HEK293T (cell line): ENCODE measurements at regions not wholly inside any gene's neighbourhood (a gene's known extent, or its start where the extent isn't known, plus 50 kb on each side); places are given as distances from the start of the nearest gene placed in this dataset.

Source experiments
- ARNT ChIP-seq: fragments of 450-650 bp; IDR thresholded peaks from 2 replicates; pipeline ENCODE4 v1.6.1; 2017; ENCODE audit warnings: mild to moderate bottlenecking
- CTBP1 ChIP-seq: fragments of 450-650 bp; IDR thresholded peaks from 2 replicates; pipeline ENCODE4 v1.6.1; 2016; ENCODE audit warnings: borderline replicate concordance
- ELF4 ChIP-seq: fragments of 450-650 bp; IDR thresholded peaks from 2 replicates; pipeline ENCODE4 v1.6.1; 2017; ENCODE audit warnings: antibody characterized with exemption
- FOXA1 ChIP-seq: fragments of 450-650 bp; IDR thresholded peaks from 2 replicates; pipeline ENCODE4 v1.6.1; 2016; ENCODE audit warnings: mild to moderate bottlenecking
- FOXM1 ChIP-seq: fragments of 450-650 bp; IDR thresholded peaks from 2 replicates; pipeline ENCODE4 v1.6.1; 2017; ENCODE audit warnings: mild to moderate bottlenecking, borderline replicate concordance
- HDGF ChIP-seq: fragments of 450-650 bp; IDR thresholded peaks from 2 replicates; pipeline ENCODE4 v1.6.1; 2017; ENCODE audit warnings: antibody characterized with exemption, borderline replicate concordance
- L3MBTL2 ChIP-seq: fragments of 450-650 bp; conservative IDR thresholded peaks from 2 replicates; pipeline ENCODE4 v1.6.1; 2016; ENCODE audit warnings: mild to moderate bottlenecking
- SP1 ChIP-seq: fragments of 450-650 bp; IDR thresholded peaks from 2 replicates; pipeline ENCODE4 v1.6.1; 2017
- SUZ12 ChIP-seq: fragments of 450-650 bp; IDR thresholded peaks from 2 replicates; pipeline ENCODE4 v1.6.1; 2016; ENCODE audit warnings: mild to moderate bottlenecking
- TARDBP ChIP-seq: fragments of 450-650 bp; IDR thresholded peaks from 2 replicates; pipeline ENCODE4 v1.6.1; 2016
- ZNF384 ChIP-seq: fragments of 450-650 bp; IDR thresholded peaks from 2 replicates; pipeline ENCODE4 v1.6.1; 2016

- no peak for TF ChIP-seq ELF4
- no peak for TF ChIP-seq ARNT
- no peak for TF ChIP-seq FOXM1
- TF ChIP-seq ZNF384, result no peak
- no peak for TF ChIP-seq TARDBP
- TF ChIP-seq FOXA1, result no peak
- no peak for TF ChIP-seq SUZ12
- TF ChIP-seq HDGF, result no peak
- no peak for TF ChIP-seq CTBP1
- TF ChIP-seq L3MBTL2, result no peak
- no peak for TF ChIP-seq SP1
Measured at GRCh38 chr15:39447881-39448280, 133.0 kb upstream of the THBS1 start.
